GM18517 (cell line): ENCODE measurements at regions not wholly inside any gene's neighbourhood (a gene's known extent, or its start where the extent isn't known, plus 50 kb on each side); places are given as distances from the start of the nearest gene placed in this dataset.
"Not testable (repeated sequence)": the region's sequence is repeated elsewhere in the genome, so short reads cannot be mapped to it uniquely, and the experiment has no call there.

ENCODE experiments used
- ATAC-seq: cut with Tn5 transposase; IDR thresholded peaks from one replicate; pipeline ENCODE4 v1.9.1; 2021; ENCODE audit warnings: mild to moderate bottlenecking, moderate library complexity; ENCODE audit not compliant: unreplicated experiment

DNA sequence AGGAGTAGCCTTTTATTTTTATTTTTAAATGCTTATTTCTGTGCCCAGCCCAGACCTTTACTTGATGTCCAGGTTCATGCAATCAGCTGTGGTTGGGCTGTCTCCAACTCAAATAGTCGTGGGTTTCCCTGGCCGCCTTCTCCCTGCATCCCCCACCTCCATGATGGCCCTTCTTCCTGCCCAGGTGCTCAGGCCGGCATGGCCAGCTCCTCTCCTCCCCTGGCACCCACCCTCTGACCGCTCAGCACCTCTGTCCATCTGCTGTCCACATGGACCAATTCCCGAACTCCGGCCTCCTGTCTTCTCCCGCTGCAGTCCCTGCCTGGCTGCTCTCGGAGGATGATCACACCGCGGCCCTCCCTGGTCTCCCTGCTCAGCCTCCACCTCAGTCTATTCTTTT is 81.2 kb upstream of the SULF2 start:
- ATAC-seq = no peak

DNA sequence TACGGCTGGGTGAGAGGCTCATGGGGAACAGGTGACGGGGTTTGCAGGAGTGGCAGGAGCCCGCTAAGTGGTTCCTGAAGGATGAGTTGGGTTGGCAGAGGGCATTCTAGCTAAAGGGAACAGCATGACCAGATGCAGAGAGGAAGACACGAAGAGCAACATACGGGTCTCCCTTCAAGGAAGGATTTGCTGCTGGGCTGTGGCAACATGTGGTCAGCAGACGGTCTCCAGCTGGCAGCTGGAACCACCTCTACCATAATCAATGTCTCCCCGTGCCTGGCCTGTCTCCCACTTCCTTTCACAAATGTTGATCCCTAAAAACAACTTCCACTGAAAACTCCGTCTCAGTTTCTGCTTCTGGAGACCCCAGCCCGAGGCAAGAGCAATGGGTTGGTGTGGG is 80.6 kb upstream of the SULF2 start:
- ATAC-seq = no peak

DNA sequence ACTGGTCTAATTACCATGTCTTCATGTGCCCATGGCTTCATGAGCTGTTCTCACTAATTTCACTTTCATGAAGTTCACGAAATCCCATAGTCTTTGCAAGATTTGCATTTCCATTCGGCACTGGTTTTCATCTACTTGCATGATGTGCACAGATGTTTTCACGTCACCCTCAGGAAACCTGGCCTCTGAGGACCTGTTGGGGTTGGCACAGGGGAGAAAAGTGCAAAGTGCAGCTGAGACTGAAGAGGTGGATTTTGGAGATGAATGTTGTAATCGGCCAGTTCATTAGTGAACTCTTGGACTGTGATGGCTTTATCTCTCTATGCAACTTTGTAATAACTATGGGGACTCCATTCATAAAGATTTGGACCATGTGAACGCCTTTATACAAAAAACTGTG is 80.2 kb upstream of the SULF2 start:
- no peak for ATAC-seq

DNA sequence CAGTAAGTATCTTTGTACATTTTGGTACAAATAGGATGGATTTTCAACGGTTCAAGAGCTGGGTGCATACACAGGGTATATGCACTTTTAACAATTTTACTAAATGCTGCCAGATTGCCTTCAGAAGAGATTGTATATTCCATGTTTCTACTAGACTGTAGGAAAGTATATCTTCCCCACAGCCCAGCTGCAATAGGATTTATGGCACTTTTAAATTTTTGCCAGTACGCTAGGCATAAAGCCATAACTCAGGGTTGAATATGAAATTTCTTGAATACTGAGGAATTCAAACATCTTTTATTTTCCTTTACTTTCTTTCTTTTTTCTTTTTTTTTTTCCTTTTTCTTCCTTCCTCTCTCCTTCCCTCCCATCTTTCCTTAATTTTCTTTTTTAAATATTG is 78.7 kb upstream of the SULF2 start:
- ATAC-seq = no peak

DNA sequence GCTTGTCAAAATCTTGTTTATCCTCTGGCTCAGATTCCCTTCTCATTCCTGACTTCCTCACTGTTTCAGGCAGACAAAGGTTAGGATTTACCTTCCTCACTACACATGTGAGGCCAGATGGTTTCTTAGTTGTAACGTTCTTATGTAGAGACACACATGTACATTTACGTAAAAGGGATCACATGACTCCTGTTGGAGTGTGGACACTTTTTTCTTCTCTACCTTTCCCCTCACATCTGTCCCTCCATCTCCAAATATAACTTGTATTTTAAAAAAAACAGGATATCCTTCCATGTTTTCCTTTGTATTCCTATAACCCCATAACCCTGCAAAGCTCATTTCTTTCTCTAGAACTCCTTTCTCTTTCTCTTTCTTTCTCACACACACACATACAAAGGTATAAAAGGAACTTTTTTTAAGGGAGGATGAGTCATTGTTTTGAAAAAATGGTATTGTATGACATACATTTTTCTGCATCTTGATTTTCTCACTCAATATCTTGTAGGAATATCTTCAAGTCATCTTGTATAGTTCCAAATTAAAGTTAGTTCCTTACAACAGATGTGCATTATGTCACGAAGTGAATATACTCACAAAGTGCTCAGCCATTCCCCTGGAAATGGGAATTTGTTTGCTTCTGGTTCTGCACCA is 78.2 kb upstream of the SULF2 start:
- ATAC-seq = no peak

DNA sequence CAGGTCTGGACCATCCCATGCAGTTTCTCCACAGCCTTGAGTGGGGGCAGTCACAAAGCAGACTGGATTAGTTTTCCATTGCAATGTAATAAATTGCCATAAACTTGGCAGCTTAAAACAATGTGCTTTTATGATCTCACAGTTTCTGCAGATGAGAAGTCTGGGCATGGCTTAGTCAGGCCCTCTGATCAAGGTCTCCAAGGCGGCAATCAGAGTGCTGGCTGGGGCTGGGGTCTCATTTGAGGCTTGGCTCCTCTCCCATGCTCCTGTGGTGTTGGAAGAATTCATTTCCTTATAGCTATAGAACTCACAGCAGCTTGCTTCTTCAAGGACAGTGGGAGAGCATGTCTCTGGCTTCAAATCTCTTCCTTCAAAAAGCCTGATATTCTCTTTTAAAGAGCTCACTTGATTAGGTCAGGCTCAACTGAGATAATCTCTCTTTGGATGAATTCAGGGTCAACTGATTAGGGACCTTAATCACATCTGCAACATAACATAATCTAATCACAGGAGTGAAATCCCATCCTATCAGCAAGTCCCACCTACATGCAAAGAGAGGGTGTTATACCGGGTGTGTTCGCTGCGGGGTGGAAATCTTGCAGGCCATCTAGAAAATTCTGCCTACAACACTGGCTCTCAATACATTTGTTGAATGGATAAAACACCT is 77.4 kb upstream of the SULF2 start:
- no peak for ATAC-seq

DNA sequence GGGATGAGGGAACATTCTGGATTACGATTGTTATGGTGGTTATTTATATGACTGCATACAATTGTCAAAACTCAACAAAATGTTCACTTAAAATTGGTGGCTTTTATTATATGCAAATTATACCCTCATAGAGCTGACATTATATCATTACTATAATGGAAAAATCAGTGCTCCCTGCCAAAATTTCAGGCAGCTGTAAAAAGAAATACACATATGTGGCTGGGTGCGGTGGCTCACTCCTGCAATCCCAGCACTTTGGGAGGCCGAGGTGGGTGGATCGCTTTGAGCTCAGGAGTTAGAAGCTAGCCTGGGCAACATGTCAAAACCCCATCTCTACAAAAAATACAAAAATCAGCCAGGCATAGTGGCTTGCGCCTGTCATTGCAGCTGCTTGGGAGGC is 75.8 kb upstream of the SULF2 start:
- no peak for ATAC-seq

DNA sequence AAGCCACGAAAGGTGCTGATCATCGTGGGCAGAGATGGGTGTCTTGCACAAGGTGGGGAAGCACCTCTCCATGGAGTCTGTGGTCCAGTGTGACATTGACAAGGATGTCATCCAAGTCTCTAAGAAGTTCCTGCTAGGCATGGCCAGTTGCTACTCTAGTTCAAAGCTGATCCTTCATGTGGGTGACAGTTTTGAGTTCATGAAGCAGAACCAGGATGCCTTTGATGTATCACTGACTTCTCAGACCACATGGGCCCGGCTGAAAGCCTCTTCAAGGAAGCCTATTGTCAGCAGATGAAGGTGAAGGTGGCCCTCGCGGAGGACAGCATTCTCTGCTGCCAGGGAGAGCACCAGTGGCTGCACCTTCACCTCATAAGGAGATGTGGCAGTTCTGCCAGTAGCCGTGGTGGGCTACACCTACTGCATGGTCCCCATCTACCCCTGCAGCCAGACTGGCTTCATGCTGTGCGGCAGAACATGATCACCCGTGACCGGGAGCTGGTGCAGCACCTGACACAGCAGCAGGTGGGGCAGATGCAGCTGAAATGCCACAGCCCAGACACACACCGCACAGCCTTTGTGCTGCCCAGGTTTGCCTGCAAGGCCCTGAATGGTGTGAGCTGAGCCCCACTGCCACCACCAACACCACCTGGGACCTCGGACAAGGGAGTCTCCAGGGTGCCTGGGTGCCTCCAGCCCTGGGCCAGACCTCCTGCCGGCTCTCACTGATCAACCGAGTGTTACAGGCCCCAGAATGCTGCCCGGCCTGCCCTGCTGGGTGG is 75.0 kb upstream of the SULF2 start:
- no peak for ATAC-seq

DNA sequence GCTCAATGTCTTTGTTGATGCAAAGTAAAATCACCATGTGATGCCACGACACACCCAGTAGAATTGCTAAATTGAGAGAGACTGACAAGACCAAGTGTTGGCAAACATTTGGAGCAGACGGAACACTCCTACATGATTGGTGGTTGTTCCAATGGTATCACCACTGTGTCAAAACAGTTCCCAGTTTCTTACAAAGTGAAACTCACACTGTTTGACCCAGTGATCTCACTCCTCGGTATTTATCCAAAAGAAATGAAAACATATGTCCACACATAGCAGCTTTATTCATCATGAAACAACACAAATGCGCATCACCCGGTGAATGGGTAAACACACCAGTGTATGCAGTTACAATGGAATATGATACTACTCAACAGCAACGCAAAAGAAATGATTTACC is 74.0 kb upstream of the SULF2 start:
- ATAC-seq = no peak

DNA sequence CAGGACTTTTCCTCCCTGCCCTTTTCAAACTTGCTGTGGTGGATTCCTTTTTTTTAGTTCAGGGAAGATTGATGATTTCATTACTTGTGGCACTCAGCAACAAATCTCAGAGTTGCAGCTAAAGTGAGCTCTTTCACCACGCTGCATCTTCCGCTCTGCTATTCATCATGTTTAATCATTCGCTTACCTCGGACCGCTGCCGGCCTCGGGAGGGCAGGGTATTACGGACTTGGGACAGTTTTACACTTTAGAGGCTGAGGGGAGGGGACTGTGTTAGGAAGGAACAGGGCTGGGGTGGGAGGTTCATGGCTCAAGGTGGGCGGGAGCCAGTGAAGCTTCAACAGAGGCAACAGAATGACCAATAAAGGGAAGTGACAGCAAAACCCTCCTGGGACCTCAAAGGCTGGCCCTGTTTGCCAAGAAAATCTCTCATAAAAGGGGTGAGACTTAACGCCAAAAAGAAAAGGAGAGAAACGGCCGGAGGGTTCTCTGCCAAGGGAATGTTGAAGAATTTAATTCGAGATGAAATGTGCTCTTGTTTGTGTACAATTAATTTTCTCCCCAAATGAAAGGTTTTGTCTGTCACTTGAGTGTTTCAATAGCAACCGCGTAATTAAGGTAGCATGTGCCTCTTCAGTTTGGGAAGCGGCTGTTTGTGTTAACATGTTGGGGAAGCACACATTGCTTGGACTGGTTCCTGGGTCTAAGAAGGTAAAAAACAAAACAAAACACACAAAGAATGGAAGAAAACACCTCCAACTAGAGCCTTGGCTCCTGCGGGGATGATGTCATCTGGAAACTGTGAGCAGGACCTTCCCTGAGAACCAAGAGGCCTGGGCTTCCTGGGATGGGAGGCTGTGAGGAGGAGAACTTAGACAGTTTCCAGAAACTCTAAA is 72.5 kb upstream of the SULF2 start:
- ATAC-seq = peak; percentile 16

DNA sequence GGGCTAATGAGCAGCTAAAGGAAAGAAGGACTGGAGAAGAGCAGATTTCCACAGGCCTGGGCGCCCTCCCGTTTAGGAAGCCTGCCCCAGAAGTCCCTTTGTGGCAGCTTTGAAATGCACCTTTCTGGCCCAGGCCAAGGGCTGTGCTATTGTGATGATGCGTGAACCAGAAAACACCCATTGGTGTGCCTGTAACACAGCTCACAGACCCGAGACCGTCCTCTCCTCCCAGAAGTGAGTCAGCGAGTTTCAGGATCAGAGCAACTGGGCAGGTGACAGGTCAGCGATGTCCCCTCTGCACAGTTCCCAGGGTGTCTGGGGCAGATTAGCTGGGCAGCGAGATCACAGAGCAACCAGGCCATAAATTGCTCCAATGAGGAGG is 71.9 kb upstream of the SULF2 start:
- peak; percentile 57 for ATAC-seq

DNA sequence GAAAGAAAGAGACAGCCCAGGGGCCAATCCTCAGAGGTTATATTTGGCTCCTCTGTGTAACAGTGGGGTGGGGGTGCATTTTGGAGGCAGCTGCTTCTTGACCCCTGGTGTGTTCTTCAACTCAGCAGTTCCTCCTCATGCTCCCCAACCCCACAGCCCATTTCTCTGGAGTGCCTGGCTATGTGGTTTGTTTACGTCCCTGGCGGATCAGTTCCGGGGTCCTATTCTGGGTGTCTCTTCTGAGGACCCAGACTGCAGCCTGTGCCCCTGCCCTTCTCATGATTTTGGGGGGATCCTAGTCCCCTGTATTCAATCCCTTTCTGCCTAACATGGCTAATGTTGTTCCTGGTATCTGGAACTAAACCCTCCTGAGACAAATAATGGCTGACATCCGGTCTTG is 70.5 kb upstream of the SULF2 start:
- ATAC-seq = no peak

DNA sequence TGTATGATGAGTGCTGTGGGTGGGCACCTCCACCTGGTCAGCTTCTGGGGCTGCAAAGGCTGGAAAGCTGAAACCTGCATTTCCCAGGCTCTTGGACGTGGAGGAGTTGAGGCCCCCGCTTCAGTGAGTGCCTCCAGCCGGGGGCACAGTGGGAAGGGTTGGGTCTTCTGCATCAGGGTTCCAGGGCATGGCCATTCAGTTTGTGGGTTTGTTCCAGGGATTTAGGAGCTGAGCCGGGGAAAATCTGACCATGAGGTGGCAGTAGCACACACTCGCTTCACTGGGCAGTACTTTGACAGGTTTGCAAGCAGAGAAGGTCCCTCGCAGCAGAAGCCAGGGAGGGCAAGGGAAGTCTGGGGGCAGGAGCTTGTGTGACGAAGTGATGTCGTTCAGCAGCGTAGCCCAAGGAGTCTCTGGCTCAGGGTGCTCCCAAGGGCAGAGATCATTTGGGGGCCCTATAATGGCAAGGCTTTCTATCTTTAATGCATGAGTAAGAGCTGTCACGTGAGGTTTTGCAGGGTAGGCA is 69.5 kb upstream of the SULF2 start:
- ATAC-seq = no peak

DNA sequence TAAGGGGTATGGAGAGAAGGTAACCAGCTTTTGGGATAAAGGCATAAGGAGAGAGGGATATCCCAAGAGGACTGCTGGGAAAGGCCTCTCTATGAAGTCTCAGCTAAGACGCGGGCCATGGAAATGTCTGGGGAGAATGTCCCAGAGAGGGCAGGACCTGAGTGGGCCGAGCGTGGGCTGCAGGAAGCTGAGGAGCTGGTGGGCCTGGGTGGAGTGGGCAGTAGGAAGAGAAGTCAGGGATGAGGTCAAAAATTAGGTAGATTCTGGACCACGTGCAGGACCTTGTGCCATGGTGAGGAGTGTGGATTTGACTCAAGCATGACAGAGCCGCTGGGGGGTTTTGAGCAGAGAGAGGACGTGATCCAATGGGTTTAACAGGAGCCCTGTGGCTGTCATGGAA is 66.5 kb upstream of the SULF2 start:
- ATAC-seq = no peak

DNA sequence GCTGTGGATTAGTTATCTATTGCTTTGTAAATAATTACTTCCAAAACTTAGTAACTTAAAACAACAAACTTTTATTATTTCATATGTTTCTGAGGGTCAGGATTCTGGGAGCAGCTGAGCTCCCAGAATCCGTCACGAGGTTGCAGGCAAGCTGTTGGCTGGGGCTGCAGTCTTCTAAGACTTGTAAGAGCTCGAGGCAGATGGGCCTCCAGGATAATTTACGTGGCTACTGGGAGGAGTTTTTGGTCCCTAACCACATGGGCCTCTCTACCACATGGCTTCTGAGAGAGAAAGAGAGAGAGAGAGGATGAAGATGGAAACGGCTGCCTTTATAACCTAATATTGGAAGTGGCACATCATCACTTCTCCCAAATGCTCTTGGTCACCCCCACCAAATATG is 64.9 kb upstream of the SULF2 start:
- no peak for ATAC-seq

DNA sequence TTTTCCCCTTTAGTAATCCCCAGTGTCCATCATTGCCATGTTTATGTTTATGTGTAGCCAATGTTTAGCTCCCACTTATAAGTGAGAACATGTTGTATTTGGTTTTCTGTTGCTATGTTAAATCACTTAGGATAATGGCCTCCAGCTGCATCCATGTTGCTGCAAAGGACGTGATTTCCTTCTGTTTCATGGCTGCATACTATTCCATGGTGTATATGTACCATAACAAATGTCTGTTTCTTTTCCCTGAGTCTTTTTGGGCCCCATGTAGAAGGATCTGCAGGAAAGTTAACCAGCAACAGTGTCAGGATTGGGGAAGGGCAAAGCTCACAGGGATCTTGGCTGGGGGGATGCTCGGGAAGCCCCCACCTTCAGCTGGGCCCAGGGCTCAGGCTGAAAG is 64.3 kb upstream of the SULF2 start:
- ATAC-seq = no peak

DNA sequence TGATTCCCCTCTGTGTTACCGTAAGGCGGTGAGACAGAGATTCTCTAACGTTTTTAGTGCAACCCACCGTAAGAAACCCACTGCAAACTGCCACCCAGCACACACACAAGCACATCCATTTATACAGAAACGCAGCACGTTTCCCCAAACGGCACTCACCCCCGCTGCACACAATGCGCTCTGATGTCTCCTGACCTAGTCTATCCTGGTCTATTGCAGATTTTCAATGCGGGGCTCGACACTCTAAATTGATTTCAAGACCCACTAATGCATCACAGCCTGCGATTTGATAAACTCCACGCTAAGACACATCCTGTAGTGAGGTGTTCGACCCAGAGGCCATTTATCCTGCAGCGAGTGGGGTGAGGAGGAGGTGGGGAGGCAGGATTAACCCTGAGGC is 63.7 kb upstream of the SULF2 start:
- no peak for ATAC-seq

DNA sequence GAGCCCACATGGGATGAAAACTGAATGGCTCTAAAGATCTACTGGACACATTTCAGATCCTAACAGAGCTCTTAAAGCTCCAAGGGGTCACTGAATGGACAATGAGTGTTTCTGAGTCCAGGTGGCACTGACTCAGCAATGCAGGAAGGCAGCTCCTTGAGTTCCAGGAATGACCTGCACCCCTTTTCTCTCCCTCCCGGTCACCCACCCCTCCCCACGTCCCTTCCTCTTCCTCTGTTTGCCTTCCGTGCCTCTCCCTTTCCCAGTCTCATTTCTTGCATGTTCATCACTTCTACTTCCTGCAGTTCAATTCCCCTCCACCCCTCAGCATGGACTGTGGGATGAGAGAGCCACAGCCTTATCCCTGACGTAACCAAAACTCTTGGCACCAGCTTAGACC is 63.3 kb upstream of the SULF2 start:
- ATAC-seq = not testable (repeated sequence)

DNA sequence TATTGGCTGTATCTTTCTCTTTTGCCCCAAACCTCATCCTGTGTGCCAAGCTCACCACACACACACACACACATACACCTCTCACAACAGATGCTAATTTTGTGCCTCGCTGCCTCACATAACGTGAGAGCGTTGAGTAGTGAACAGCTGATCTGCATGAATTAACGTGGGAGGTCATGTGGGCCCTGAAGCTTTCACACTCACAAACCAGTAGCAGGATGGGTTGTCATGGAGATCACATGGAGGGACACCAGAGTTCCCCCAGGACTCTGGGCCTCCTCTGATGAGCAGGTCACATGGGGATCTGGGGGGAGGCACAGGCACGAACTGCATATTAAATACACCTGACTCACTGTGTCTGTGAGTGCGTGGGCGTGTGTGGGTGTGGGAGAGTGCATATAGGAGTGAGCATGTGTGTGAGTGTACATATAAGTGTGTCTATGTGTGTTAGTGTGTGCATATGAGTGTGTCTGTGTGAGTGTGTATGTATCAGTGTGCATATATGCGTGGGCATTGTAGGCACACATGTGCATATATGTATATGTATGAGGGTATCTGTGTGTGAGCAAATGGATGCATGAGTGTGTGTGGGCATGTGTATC is 62.7 kb upstream of the SULF2 start:
- ATAC-seq = no peak

DNA sequence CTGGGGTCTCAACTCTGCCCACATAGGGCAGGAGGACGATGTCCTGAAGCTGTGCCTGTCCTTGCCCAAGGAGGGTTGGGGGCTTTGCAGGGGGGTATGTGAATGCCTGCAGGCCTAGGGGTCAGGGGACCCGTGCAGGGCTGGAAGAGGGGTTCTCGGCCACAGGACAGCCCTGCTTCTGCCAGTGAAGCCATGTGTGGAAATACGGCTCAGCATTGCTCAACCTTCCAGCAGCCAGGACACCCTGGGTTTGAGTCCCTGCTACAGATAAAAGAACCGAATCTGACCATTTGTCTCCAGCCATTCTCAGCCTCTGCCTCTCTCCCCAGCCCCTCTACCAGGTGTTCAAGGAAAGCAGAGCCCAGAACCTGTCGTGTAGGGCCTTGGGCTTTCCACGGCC is 61.9 kb upstream of the SULF2 start:
- not testable (repeated sequence) for ATAC-seq

DNA sequence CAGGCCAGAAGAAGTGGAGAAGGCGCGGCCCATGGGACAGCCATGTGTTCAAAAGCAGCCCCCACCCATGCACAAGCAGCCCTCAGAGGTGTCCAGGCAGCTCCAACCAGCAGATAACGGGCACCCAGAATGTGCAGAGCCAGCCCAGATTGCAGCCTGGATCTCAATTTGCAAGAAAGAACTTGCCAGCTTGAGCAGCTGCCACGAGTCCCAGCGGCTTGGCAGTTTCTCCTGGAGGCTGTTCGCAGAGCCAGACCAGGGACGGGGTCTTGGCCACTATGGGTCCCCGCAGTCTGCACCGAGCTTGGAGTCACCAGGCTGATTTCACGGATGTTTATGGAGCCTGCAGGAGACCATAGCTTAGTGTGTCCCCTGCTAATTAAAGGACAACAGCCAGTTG is 61.4 kb upstream of the SULF2 start:
- not testable (repeated sequence) for ATAC-seq
